ENCODE measurements at regions not wholly inside any gene's neighbourhood (a gene's known extent, or its start where the extent isn't known, plus 50 kb on each side); places are given as distances from the start of the nearest gene placed in this dataset.
"Not testable (repeated sequence)": the region's sequence is repeated elsewhere in the genome, so short reads cannot be mapped to it uniquely, and the experiment has no call there.

DNA sequence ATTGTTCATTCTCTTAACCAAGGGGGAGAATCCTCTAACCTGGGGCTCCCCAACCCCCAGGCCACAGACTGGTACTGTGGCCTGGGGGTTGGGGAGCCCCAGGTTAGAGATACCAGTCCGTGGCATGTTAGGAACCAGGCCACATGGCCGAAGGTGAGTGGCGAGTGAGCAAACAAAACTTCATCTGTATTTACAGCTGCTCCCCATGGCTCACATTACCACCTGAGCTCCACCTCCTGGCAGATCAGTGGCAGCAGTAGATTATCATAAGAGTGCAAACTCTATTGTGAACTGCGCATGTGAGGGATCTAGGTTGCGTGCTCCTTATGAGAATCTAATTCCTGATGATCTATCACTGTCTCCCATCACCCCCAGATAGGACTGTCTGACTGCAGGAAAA is 957.2 kb upstream of the PRKX start:
- intact Hi-C loops (cut with DNase I): no loop called here
- no peak for DNase-seq (ENCODE audit: low spot score)

DNA sequence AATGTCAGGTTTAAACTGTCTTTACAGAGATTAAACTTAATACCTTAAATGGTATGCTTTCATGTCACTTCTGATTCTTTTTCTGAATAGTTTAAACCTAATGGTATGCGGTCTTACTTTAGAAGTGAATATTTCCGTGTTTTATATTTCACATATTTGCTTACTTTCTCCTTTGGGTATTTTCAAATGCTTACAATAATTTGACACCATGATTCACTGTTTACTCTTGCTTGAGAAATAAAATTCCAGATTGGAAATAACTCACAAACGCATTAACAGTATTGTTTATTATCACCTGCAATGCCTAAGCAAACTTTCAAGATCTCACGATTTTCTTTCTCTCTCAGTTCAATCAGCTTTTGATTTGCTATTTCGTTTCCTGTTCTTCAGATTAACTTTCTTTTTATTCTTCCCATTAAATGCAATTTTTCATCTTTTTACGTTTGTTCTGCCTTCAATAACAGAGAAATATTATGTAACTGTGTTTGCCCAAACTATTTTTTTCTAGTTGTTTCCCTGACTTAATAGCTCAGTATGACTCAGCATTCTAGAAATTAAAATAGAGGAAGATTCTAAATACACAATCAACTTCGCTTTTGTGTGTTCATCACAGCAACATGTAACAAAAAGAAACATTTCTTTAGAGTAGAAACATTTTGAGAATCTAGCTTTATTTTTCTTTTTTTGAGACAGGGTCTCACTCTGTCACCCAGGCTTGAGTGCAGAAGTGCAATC is 955.5 kb upstream of the PRKX start:
- intact Hi-C loops (cut with DNase I): no loop called here
- no peak for DNase-seq (ENCODE audit: low spot score)

DNA sequence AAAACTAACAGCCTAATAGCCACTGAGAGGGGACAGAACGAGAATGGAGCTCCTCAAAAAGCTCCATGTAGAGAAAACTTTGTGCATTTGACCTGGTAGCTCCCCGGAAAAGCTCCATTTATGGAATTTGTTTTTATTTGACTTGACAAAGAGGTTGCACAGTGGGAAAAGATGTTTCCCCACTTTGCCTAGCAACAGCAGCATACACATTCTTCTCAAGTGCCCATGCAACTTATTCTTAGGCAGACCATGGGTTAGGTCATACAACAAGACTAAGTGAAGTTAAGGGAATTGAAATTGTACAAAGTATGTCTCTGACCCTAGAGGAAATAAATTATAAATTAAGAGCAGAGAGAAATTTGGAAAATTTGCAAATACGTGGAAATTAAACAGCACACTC is 949.6 kb upstream of the PRKX start:
- DNase-seq (ENCODE audit: low spot score): no peak
- intact Hi-C loops (cut with DNase I): no loop called here

DNA sequence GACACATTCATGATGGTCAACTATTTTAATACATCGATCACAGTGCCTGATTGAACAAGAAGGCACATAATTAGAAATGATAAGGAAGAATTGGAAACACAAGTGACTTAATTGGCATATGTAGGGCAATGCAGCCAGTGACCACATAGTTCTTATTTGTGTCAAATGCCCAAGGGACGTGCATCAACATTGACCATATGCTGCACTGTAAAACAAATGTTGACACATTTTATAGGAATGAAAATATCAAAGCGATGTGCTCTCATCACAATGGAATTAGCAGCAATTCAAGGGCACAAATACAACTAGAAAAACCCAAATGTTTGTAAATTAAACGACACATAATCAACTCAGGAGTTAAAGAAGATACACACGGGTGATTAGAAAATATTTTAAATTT is 948.3 kb upstream of the PRKX start:
- intact Hi-C loops (cut with DNase I): no loop called here
- no peak for DNase-seq (ENCODE audit: low spot score)

DNA sequence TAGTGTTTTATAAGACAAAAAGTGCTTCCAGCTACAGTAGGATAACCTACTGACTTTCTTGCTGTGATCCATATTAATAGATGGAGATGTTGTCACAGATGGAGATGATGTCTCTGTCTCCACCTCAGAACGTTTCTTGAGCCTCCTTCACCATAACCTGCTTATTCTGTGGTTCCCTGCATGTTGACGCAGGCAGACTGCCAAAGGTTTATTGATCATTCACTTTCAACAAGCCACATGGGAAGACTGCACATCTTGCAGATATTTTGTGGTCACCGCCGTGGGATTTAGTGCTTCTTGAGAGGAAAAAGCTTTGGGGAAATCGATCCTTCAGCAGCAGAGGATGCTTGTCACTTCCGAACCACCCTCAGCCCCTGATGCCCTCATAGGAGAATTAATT is 943.0 kb upstream of the PRKX start:
- intact Hi-C loops (cut with DNase I): no loop called here
- DNase-seq (ENCODE audit: low spot score): no peak

DNA sequence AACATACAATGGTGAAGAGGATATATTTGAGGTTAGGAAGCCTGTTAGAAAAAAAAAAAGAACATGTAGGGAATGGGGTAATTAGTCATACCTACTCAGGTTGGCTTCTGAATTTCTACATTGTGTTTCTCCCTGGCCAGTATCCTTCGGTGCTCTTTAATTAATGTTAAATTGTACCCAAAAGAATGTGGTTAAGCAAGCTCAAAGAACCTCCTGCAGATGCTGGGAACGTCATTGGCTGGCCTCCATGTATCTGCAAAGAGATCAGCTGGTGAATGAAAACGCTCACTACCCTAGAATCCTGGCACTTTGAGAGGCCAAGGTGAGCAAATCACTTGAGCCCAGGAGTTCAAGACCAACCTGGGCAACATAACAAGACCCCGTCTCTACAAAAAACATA is 942.3 kb upstream of the PRKX start:
- intact Hi-C loops (cut with DNase I): no loop called here
- DNase-seq (ENCODE audit: low spot score): no peak

DNA sequence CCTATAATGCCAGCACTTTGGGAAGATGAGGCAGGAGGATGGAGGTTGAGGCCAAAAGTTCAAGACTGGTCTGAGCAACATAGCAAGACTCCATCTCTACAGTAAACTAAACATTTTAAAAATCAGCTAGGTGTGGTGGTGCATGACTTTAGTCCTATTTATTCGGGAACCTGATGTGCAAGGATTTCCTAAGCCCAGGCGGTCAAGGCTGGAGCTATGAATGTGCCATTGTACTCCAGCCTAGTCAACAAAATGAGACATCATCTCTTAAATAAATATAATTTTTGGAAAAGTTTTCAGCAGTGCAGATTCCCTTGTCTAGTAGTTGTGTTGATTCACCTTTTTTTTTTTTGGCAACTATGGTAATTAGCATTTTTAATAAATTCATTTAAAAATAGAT is 928.7 kb upstream of the PRKX start:
- DNase-seq (ENCODE audit: low spot score): no peak
- intact Hi-C loops (cut with DNase I): no loop called here

DNA sequence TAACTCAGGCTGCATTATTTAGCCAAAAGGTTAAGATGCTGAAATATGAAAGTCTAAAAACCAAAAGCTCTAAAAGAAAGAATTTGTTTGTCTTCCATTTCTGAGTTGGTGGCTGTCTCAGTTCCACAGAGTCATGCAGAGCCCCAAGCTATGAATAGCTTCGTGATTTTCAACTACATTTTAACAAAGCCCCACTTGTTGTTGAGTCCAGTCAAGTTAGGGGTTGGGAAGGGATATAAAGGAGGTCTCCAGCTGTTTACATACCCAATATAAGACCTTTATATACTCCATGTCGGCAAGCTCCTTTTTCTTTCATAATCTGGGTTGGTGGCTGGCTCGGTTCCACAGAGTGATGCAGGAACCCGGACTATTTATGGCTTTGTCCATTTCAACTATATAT is 924.6 kb upstream of the PRKX start:
- no peak for DNase-seq (ENCODE audit: low spot score)
- intact Hi-C loops (cut with DNase I): no loop called here

DNA sequence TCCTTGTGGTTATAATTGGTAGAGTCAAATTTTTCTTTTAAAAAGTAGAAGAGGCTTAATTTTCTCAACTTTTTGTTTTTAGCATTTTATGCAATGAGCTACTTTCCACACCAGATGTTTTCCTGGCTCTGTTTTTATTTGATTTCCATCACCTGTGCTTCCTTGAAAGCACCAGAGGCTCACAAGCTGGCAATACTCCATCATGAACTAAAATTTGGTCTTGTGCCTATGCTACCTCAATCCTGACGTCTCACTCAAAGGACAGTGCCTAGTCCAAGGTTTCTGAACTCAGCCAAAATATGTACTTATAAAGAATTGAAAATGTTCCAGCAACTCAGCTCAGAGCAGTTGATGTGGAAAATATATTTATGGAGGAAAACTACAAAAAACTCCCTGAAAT is 914.0 kb upstream of the PRKX start:
- no peak for DNase-seq (ENCODE audit: low spot score)
- intact Hi-C loops (cut with DNase I): no loop called here

DNA sequence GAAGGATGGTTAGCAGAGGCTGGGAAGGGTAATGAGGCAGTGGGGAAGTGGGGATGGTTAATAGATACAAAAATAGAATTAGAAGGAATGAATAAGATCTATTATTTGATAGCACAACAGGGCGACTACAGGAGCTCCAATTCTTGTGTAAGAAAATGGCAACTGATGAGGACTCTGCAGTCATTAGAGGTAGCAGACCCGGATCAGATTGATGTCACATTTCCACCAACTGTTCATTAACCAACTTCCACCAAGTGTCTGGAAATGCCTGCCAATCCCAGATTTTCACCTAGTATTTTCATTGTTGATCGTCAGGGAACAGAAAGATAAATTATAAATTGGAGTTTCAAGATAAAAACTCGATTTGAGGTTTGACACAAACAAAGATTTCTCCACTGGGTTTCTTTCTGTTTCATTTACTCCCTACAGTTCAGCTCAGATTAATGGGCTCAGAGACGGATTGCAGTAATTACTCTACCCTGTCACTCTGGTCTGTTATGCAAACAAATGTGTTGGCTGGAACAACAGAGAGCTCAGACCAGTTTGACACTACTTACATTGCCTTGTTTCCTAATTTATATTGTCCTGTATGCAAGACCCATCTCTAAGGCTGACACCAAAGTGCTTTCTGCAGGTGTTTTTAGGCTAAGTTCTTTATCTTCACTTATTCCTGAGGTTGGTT is 909.2 kb upstream of the PRKX start:
- no peak for DNase-seq (ENCODE audit: low spot score)
- intact Hi-C loops (cut with DNase I): no loop called here

DNA sequence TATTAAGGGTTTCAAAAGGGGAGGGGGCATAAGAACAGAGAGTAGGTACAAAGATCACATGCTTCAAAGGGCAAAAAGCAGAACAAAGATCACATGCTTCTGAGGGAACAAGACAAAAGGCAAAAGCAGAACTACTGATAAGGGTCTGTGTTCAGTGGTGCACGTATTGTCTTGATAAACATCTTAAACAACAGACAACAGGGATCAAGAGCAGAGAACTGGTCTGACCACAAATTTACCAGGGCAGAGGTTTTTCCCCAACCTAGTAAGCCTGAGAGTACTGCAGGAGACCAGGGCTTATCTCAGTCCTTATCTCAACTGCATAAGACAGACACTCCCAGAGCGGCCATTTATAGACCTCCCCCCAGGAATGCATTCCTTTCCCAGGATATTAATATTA is 900.2 kb upstream of the PRKX start:
- intact Hi-C loops (cut with DNase I); DNase-seq (ENCODE audit: low spot score): not testable (repeated sequence)

DNA sequence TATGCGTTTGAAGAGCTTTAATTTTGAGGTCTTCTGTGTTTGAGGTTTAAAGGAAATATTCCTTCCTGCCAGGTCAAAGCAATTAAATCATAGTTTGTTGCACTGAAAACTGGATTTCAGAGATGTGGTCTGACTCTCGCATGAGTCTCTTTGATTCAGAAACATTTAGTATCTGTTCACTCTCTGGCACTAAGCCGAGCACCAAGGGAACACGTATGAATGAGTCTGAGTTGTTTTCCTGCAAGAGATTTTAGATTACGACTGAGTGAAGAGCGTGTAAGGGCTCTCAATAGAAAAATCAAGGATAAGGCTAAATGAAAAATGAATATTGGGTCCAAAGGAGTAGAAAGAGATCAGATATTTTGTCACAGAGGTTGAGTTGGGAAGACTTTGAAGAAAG is 875.4 kb upstream of the PRKX start:
- intact Hi-C loops (cut with DNase I): loop anchor here in 1 of 2 donors (5.0 kb wide), 1 partner anchor 1588 kb away; no protein-coding TSS in a partner anchor
- no peak for DNase-seq (ENCODE audit: low spot score)

DNA sequence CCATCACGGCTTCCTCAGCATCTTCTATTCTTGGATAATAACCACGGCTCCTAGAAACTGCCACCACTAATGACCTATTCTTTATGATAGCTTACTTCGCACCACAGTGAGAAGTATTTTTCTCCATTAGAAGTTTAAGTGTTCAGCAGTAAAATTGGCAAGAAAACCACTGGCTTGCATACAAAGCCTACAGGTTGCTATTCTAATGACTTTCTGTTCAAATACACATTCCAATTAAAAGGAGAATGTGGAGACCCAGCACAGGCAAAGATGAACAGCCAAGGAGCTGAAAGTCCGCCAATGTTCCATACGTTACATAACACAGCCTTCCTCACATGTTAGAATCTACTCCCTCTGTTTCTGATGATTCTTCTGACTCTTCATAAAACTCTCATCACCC is 875.0 kb upstream of the PRKX start:
- no peak for DNase-seq (ENCODE audit: low spot score)
- intact Hi-C loops (cut with DNase I): loop anchor here in 1 of 2 donors (5.0 kb wide), 1 partner anchor 1589 kb away; no protein-coding TSS in a partner anchor

DNA sequence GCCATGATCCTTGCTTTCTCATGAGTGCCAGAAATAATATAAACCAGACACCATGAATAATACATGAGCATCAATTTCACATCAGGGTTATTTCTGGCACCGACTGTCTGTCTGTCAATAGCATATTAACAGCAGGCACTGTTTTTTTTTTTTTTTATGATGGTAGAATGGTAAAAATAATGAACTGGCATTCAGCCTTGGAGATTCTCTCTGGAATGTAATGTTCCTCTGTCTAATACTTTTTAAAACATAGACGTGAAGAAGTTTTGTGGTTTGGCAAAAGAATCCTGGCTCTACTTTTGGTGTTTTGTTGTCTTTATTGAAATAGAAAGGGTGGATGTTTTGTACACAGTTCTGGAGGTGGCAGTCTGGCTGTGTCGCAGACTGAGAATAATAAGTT is 874.6 kb upstream of the PRKX start:
- DNase-seq (ENCODE audit: low spot score): no peak

DNA sequence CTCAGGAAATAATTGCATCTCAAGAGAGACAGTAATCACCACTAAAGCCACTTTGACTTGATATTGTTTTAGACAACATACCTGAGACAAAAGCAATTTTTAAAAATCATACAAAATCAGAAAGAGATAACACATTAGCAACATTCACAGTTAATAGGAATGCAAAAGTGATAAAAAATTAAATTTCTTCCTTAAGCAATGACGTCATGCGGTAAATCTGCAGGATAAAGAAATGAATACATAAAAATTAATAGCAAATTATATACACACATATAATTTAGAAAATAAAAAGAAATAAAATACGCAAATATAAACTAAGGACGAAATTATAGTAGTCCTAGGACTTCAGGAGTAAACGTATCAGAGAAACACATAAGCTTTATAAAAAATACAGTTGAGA is 866.5 kb upstream of the PRKX start:
- intact Hi-C loops (cut with DNase I): no loop called here
- DNase-seq (ENCODE audit: low spot score): no peak

More for the DNA sequence above, 874.6 kb upstream of the PRKX start:
- intact Hi-C loops (cut with DNase I): loop anchor here in 1 of 2 donors (5.0 kb wide), 1 partner anchor 1589 kb away; no protein-coding TSS in a partner anchor

DNA sequence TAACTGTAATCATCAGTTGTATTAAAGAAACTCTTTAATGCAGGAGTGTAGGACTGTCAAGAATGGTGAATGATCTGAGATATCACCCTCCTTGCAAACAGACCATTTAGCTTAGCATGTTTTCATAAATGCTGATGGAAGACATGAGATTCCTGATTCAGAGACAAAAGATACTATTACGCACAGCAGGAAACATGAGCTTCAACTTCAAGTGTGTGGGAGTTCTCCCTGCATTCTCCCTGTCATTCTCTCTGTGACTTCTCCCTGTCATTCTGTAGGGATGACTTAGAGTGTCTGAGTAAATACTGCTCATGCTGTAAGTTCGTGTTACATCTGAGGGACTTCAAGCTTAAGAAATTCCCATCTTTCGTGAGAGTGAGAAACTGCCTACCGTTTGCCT is 866.0 kb upstream of the PRKX start:
- intact Hi-C loops (cut with DNase I): no loop called here
- no peak for DNase-seq (ENCODE audit: low spot score)

DNA sequence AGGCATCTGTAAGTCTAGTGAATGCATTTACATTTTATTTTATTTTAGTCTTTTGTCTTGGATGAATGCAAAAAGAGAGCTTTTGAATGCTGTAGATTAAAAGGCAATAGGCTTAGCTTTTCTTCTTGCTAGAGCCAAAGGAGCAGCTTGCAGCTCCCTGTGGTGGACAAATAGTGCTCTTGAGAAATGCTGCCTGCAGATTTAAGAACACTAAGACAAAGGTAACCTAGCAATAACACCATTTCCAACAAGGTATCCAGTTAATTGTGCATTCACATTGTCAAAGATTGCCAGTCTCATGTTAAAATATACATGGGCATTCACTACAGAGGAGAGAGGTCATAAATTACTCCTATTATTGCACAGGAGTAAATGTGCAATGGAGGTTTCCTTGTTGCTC is 859.2 kb upstream of the PRKX start:
- DNase-seq (ENCODE audit: low spot score): no peak
- intact Hi-C loops (cut with DNase I): no loop called here

DNA sequence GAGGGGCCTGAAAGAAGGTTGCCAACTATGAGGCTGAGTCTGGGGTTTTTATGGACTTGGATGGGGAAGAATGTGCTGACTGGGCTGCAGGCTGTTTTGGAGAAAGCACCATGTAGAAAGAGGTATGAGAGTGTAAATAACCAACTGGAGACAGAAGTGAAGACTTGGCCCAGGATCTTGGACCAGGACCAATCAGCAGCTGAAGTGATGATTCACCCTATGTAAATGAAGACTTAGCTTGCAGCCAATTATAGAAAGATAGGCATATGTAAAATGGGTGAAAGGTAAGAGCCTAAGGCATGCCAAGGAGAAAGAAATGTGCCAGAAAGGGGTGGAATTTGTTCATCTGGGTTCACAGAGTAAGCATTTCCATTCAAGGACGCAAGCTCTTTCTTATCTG is 856.7 kb upstream of the PRKX start:
- no peak for DNase-seq (ENCODE audit: low spot score)
- intact Hi-C loops (cut with DNase I): no loop called here

DNA sequence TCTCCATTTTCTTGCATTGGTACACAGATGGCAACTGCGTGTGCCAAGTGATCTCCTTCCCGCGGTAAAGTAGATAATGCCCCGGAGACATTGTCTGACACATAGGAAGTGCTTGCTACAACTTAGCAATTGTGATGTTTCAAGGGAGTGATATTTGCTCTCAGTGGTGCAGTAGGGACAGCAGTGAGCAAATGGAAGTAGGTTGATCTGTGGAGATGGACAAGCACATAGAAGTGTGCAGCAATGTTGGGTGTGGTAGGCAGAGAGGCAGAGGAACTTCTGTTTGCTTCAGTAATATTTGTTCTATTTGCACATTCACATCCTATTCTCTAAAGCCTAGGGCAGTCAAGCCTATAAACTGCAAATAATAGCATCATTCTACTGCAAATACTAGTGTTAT is 846.7 kb upstream of the PRKX start:
- DNase-seq (ENCODE audit: low spot score): no peak
- intact Hi-C loops (cut with DNase I): loop anchor here in 1 of 2 donors (1.0 to 5.0 kb wide), 2 partner anchors 25 to 772 kb away; no protein-coding TSS in a partner anchor

DNA sequence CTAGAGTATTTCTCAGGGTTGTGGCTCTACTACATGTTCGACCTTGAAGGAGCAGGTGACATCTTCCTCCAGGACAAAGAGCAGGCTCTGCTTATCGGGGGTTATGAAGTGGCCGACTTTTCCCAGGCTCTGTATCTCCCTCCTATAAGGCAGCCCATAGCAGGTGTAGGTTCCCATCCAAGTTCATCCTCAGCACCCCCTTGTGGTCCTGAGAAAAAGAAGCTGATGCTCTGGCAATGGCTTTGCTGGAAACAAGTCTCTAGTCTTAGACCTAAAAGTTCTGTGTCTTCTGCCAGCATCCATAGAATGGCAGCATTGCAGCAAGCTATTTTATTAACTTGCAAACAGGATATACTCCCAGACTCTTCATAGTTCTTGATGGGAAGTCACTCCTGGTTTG is 836.6 kb upstream of the PRKX start:
- intact Hi-C loops (cut with DNase I): no loop called here
- DNase-seq (ENCODE audit: low spot score): no peak

DNA sequence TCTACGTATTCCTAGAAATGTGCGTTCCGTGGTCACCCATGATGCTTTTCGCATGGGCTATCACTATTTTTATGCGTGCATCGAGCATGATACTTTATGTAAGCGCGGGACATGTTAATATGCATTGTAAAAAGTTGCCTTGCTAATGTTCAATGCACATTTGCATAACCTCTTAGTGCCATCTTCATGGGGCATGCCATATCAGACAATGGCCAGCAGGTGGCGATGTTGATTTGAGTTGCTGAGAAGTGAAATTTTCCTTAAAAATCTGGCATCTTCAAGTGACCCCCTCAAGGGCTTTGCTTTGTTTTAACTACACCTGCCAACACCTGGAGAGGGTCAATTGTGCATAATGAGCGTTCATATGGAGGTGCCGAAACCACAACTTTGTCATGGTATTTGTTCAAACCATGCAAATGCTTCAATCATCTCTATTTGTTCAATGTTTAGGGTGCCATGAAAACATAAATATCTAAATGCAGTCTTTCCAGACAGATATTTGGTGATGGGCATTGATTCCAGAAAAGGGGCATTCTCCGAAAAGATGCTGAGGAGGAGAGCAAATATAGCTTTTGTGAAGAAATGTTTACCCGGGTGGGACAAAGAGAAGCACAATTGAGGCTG is 833.9 kb upstream of the PRKX start:
- no peak for DNase-seq (ENCODE audit: low spot score)

More for the DNA sequence above, 833.9 kb upstream of the PRKX start:
- intact Hi-C loops (cut with DNase I): no loop called here
